GM12874 (cell line): ENCODE measurements at regions not wholly inside any gene's neighbourhood (a gene's known extent, or its start where the extent isn't known, plus 50 kb on each side); places are given as distances from the start of the nearest gene placed in this dataset.

Experiments
- CTCF ChIP-seq: IDR thresholded peaks from 2 replicates; pipeline ENCODE4 v1.5.1; 2011; ENCODE audit warnings: low read depth, mild to moderate bottlenecking, control low read depth, low read length, moderate library complexity; ENCODE audit not compliant: insufficient read depth

GRCh38 chr5:90092734-90093133, 316.8 kb downstream of the CETN3 start:
- no peak for TF ChIP-seq CTCF

- TF ChIP-seq CTCF, result no peak
These were observed 325.2 kb downstream of the CETN3 start for GRCh38 chr5:90084342-90084741.

- no peak for TF ChIP-seq CTCF
These were observed 337.9 kb downstream of the CETN3 start for GRCh38 chr5:90071656-90072055.

GRCh38 chr5:90071066-90071465, 338.5 kb downstream of the CETN3 start:
- TF ChIP-seq CTCF, result no peak

GRCh38 chr5:90066920-90067319, 342.6 kb downstream of the CETN3 start:
- TF ChIP-seq CTCF, result no peak

- TF ChIP-seq CTCF, result no peak
These were observed 352.4 kb downstream of the CETN3 start for GRCh38 chr5:90056911-90057705.

GRCh38 chr5:90055831-90056328, 353.7 kb downstream of the CETN3 start:
- TF ChIP-seq CTCF, result no peak
